ENCODE measurements at regions not wholly inside any gene's neighbourhood (a gene's known extent, or its start where the extent isn't known, plus 50 kb on each side); places are given as distances from the start of the nearest gene placed in this dataset.
"Not testable (repeated sequence)": the region's sequence is repeated elsewhere in the genome, so short reads cannot be mapped to it uniquely, and the experiment has no call there.

GRCh38 chrX:130566028-130566683 is 164.4 kb downstream of the RBMX2 start:
- TF ChIP-seq, protein P1, sequence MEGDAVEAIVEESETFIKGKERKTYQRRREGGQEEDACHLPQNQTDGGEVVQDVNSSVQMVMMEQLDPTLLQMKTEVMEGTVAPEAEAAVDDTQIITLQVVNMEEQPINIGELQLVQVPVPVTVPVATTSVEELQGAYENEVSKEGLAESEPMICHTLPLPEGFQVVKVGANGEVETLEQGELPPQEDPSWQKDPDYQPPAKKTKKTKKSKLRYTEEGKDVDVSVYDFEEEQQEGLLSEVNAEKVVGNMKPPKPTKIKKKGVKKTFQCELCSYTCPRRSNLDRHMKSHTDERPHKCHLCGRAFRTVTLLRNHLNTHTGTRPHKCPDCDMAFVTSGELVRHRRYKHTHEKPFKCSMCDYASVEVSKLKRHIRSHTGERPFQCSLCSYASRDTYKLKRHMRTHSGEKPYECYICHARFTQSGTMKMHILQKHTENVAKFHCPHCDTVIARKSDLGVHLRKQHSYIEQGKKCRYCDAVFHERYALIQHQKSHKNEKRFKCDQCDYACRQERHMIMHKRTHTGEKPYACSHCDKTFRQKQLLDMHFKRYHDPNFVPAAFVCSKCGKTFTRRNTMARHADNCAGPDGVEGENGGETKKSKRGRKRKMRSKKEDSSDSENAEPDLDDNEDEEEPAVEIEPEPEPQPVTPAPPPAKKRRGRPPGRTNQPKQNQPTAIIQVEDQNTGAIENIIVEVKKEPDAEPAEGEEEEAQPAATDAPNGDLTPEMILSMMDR (IDR thresholded peaks at IDR 0.05; ENCODE audit: control insufficient read depth, extremely low read depth, insufficient read depth), result no peak
- DNase-seq (ENCODE audit: low read depth), result no peak
- no peak overlapping the region for H3K4me3 ChIP-seq (ENCODE audit: low read depth, low read length)

DNA sequence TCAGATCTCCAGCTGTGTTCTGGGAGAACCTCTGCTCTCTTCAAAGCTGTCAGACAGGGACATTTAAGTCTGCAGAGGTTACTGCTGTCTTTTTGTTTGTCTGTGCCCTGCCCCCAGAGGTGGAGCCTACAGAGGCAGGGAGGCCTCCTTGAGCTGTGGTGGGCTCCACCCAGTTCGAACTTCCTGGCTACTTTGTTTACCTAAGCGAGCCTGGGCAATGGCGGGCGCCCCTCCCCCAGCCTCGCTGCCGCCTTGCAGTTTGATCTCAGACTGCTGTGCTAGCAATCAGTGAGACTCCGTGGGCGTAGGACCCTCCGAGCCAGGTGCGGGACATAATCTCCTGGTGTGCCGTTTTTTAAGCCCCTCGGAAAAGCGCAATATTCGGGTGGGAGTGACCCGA is 171.2 kb downstream of the RBMX2 start:
- H3K4me3 ChIP-seq (ENCODE audit: low read depth, low read length); DNase-seq (ENCODE audit: low read depth): not testable (repeated sequence)
